OCI-LY1 (cell line): ENCODE measurements at regions not wholly inside any gene's neighbourhood (a gene's known extent, or its start where the extent isn't known, plus 50 kb on each side); places are given as distances from the start of the nearest gene placed in this dataset.

ENCODE experiments used
- H2AFZ ChIP-seq: fragments of 200-600 bp; sonication (generic), shearing (Covaris generic); 2 replicates; pipeline ENCODE4 v1.6.0; 2014; ENCODE audit warnings: antibody characterized with exemption, mild to moderate bottlenecking, low read length
- H3F3A ChIP-seq: fragments of 200-600 bp; sonication (generic), shearing (Covaris generic); 2 replicates; pipeline ENCODE4 v1.6.0; 2014; ENCODE audit warnings: mild to moderate bottlenecking, antibody characterized with exemption, low read length, moderate library complexity; ENCODE audit not compliant: insufficient read depth
- H3K27ac ChIP-seq: fragments of 200-600 bp; sonication (generic); 2 replicates; pipeline ENCODE4 v1.5.1; 2014; ENCODE audit warnings: low read length, mixed run types, mild to moderate bottlenecking, low read depth; ENCODE audit not compliant: poor library complexity, severe bottlenecking
- H3K27me3 ChIP-seq: fragments of 200-600 bp; sonication (generic); 2 replicates; pipeline ENCODE4 v1.6.0; 2014; ENCODE audit warnings: antibody characterized with exemption, mild to moderate bottlenecking, low read length, moderate library complexity; ENCODE audit not compliant: insufficient read depth
- H3K36me3 ChIP-seq: fragments of 200-600 bp; sonication (generic); 2 replicates; pipeline ENCODE4 v1.6.1; 2014; ENCODE audit warnings: mild to moderate bottlenecking, antibody characterized with exemption, low read length, moderate library complexity, mixed read lengths; ENCODE audit not compliant: insufficient read depth
- H3K4me1 ChIP-seq: fragments of 200-600 bp; sonication (generic); 2 replicates; pipeline ENCODE4 v1.5.1; 2014; ENCODE audit warnings: mild to moderate bottlenecking, low read length, moderate library complexity; ENCODE audit not compliant: insufficient read depth, severe bottlenecking
- H3K4me2 ChIP-seq: fragments of 200-600 bp; sonication (generic), shearing (Covaris generic); 2 replicates; pipeline ENCODE4 v1.6.1; 2014; ENCODE audit warnings: low read length
- H3K4me3 ChIP-seq: fragments of 200-600 bp; sonication (generic); 2 replicates; pipeline ENCODE4 v1.5.1; 2014; ENCODE audit warnings: low read length, low read depth, mild to moderate bottlenecking, mixed read lengths; ENCODE audit not compliant: poor library complexity, severe bottlenecking
- H3K79me2 ChIP-seq: fragments of 200-600 bp; shearing (Covaris generic); 2 replicates; pipeline ENCODE4 v1.6.1; 2016; ENCODE audit warnings: mixed run types, low read length, mixed read lengths; ENCODE audit not compliant: insufficient read depth
- H3K9ac ChIP-seq: fragments of 200-600 bp; sonication (generic), shearing (Covaris generic); 2 replicates; pipeline ENCODE4 v1.6.1; 2014; ENCODE audit warnings: mild to moderate bottlenecking, low read length, mixed read lengths
- H3K9me2 ChIP-seq: fragments of 200-600 bp; sonication (generic), shearing (Covaris generic); 2 replicates; pipeline ENCODE4 v1.6.1; 2014; ENCODE audit warnings: low read depth, mild to moderate bottlenecking, low read length, mixed read lengths
- H3K9me3 ChIP-seq: fragments of 200-600 bp; shearing (Covaris generic); 2 replicates; pipeline ENCODE4 v1.6.1; 2014; ENCODE audit warnings: low read length, mixed read lengths
- H4K20me1 ChIP-seq: fragments of 200-600 bp; sonication (generic), shearing (Covaris generic); 2 replicates; pipeline ENCODE4 v1.6.0; 2016; ENCODE audit warnings: mild to moderate bottlenecking, low read length; ENCODE audit not compliant: insufficient read depth
- EZH2 ChIP-seq: fragments of 200-600 bp; sonication (generic), shearing (Covaris generic); IDR thresholded peaks from 2 replicates; pipeline ENCODE4 v1.8.0; 2017; ENCODE audit warnings: borderline replicate concordance, mixed run types, mild to moderate bottlenecking, antibody characterized with exemption, low read length, moderate library complexity, mixed read lengths
- TF ChIP-seq, protein P1 (sequence below): fragments of 200-600 bp; sonication (generic), shearing (Covaris generic); IDR thresholded peaks from 2 replicates; pipeline ENCODE4 v1.5.1; 2017; ENCODE audit warnings: mild to moderate bottlenecking, antibody characterized with exemption, low read length, moderate library complexity, mixed read lengths

- Histone ChIP-seq H3K4me3 (no peak overlapping the region), H3K36me3 (no peaks in the 10 kb centered on the region), H3K4me1 (no peaks in the 10 kb centered on the region), H3K9me3 (no peaks in the 10 kb centered on the region), H3K79me2 (no peaks in the 10 kb centered on the region), H3F3A (no peaks in the 10 kb centered on the region), H3K4me2 (no peak overlapping the region), H3K27me3 (no peaks in the 10 kb centered on the region), H3K9me2 (no peaks in the 10 kb centered on the region), H3K9ac (no peak overlapping the region), H4K20me1 (no peaks in the 10 kb centered on the region), H2AFZ (no peak overlapping the region), H3K27ac (no peak overlapping the region)
- TF ChIP-seq EZH2: no peak
- TF ChIP-seq, protein P1, sequence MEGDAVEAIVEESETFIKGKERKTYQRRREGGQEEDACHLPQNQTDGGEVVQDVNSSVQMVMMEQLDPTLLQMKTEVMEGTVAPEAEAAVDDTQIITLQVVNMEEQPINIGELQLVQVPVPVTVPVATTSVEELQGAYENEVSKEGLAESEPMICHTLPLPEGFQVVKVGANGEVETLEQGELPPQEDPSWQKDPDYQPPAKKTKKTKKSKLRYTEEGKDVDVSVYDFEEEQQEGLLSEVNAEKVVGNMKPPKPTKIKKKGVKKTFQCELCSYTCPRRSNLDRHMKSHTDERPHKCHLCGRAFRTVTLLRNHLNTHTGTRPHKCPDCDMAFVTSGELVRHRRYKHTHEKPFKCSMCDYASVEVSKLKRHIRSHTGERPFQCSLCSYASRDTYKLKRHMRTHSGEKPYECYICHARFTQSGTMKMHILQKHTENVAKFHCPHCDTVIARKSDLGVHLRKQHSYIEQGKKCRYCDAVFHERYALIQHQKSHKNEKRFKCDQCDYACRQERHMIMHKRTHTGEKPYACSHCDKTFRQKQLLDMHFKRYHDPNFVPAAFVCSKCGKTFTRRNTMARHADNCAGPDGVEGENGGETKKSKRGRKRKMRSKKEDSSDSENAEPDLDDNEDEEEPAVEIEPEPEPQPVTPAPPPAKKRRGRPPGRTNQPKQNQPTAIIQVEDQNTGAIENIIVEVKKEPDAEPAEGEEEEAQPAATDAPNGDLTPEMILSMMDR: no peak
These were observed 524.7 kb downstream of the SPATA31D1 start for GRCh38 chr9:82513242-82513751.

GRCh38 chr9:82513976-82514735 is 525.6 kb downstream of the SPATA31D1 start:
- no peaks in the 10 kb centered on the region for H3F3A ChIP-seq
- H3K27ac ChIP-seq: no peak overlapping the region
- H3K4me2 ChIP-seq: no peak overlapping the region
- TF ChIP-seq EZH2: no peak
- TF ChIP-seq, protein P1: no peak
- H3K4me1 ChIP-seq: no peaks in the 10 kb centered on the region
- no peaks in the 10 kb centered on the region for H4K20me1 ChIP-seq
- H3K27me3 ChIP-seq: no peaks in the 10 kb centered on the region
- no peaks in the 10 kb centered on the region for H3K9me3 ChIP-seq
- no peaks in the 10 kb centered on the region for H3K79me2 ChIP-seq
- H2AFZ ChIP-seq: no peak overlapping the region
- H3K36me3 ChIP-seq: no peaks in the 10 kb centered on the region
- no peak overlapping the region for H3K4me3 ChIP-seq
- H3K9me2 ChIP-seq: no peaks in the 10 kb centered on the region
- no peak overlapping the region for H3K9ac ChIP-seq

DNA sequence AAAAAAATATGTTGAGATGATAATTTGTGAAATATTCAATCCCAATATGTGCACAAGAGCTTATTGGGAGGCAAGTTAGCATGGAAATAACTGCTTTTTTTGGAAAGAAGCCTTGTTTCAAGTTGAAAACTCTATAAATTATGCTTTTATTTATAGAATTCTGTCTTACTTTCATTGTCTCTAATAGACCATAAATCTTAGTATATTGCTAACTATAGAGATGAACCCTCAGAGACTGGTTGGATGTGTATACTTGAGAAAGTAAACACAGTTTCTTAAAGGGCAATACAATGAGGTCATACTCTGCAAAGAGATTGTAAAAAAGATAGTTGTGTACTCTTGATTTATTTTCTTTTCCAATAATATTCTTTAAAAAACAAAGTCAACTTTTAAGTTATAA is 530.3 kb downstream of the SPATA31D1 start:
- no peaks in the 10 kb centered on the region for H3F3A ChIP-seq
- no peak overlapping the region for H2AFZ ChIP-seq
- H3K9me2 ChIP-seq: no peaks in the 10 kb centered on the region
- H4K20me1 ChIP-seq: no peaks in the 10 kb centered on the region
- no peak overlapping the region for H3K27ac ChIP-seq
- no peaks in the 10 kb centered on the region for H3K4me1 ChIP-seq
- no peak for TF ChIP-seq EZH2
- TF ChIP-seq, protein P1: no peak
- H3K4me2 ChIP-seq: no peak overlapping the region
- H3K36me3 ChIP-seq: no peaks in the 10 kb centered on the region
- no peaks in the 10 kb centered on the region for H3K27me3 ChIP-seq
- H3K79me2 ChIP-seq: no peaks in the 10 kb centered on the region
- H3K9ac ChIP-seq: no peak overlapping the region
- no peak overlapping the region for H3K4me3 ChIP-seq
- H3K9me3 ChIP-seq: no peaks in the 10 kb centered on the region
